ENCODE measurements at regions not wholly inside any gene's neighbourhood (a gene's known extent, or its start where the extent isn't known, plus 50 kb on each side); places are given as distances from the start of the nearest gene placed in this dataset.
"Not testable (repeated sequence)": the region's sequence is repeated elsewhere in the genome, so short reads cannot be mapped to it uniquely, and the experiment has no call there.

DNA sequence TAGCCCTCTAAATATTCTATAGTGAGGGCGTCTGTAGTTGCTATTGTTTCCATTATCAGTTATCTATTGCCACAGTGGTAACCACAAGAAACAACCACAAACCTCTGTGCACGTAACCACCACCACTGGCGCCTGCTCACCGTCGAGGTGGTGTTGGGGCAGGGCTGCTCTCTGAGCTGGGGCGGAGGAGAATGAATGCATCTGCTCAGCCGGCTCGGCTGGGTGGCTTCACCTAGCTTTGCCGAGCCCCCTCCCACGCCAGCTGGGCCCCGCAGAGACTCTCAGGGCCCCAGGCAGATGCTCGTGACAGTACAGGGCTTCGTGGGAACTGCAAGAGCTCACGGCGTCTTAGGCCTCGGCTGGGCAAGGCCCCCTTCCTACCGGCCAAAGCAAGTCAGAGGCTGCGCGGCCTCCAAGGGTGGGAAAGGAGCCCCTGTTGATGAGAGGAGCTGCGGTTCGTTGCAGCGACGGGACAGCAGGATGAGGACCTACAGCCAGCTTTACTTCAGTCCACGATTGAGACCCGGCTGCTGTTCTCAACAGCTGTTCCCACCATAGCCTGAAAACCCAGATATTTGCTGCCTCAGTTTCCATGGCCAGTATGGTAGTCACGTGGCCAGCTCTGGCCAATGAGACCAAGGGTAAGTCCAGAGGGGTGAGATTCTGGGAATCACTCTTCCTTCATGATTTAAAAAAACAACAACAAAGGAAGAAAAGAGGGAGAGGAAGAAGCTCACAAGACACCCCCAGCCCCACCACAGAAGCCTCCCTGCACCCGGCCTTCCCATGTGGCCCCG lies 120.2 kb upstream of the AFDN start:
- in situ Hi-C loops (cut with HindIII; ENCODE audit: low sequenced_read_pairs): no loop called here
- no peak overlapping the region for H3K4me3 ChIP-seq (ENCODE audit: low read depth, low read length)
- DNase-seq (ENCODE audit: low read depth, low spot score): no peak
- TF ChIP-seq, protein P1, sequence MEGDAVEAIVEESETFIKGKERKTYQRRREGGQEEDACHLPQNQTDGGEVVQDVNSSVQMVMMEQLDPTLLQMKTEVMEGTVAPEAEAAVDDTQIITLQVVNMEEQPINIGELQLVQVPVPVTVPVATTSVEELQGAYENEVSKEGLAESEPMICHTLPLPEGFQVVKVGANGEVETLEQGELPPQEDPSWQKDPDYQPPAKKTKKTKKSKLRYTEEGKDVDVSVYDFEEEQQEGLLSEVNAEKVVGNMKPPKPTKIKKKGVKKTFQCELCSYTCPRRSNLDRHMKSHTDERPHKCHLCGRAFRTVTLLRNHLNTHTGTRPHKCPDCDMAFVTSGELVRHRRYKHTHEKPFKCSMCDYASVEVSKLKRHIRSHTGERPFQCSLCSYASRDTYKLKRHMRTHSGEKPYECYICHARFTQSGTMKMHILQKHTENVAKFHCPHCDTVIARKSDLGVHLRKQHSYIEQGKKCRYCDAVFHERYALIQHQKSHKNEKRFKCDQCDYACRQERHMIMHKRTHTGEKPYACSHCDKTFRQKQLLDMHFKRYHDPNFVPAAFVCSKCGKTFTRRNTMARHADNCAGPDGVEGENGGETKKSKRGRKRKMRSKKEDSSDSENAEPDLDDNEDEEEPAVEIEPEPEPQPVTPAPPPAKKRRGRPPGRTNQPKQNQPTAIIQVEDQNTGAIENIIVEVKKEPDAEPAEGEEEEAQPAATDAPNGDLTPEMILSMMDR (IDR thresholded peaks at IDR 0.05; ENCODE audit: low read depth, low read length): no peak

DNA sequence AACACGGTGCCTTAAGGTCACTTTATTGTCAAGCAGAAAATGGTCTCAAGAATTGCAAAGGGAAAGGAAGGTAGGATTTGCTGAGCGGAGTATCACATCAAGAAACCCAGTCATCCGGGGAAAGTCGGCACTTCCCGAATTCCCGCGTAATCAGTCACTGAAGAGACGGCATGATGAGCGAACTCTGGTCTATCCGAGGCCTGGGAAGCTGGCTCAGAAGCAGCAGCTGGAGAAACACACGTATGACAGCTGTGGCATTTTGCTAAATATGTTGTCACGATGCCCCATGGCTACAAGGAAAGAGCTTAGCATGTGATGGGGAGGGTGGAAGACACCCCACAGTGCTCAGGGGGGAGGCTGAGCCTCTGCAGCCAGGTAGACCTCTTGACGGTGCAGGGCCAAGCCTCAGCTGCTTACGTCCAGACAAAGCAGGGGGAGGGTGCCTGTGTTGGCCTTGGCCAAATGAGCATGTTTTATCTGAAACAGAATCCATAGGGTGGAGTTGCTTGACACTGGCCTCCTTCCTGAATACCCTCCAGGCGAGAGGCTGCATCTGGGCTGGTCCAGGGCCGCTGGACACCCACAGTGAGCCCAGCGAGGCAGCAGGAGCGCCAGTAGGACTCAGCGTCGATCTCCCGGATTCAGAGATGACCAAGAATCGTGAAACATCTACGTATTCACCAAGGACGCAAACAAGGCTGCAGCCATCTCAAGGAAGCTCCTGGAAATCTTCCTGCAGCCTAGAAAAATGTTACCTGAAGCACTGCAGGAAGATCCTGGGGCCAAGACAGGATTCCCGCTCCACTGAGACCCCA lies 118.8 kb upstream of the AFDN start:
- no peak overlapping the region for H3K4me3 ChIP-seq (ENCODE audit: low read depth, low read length)
- DNase-seq (ENCODE audit: low read depth, low spot score): no peak
- TF ChIP-seq, protein P1 (IDR thresholded peaks at IDR 0.05; ENCODE audit: low read depth, low read length): no peak
- in situ Hi-C loops (cut with HindIII; ENCODE audit: low sequenced_read_pairs): no loop called here

GRCh38 chr6:167708501-167709094 lies 118.1 kb upstream of the AFDN start:
- no peak for DNase-seq (ENCODE audit: low read depth, low spot score)
- in situ Hi-C loops (cut with HindIII; ENCODE audit: low sequenced_read_pairs): no loop called here
- no peak overlapping the region for H3K4me3 ChIP-seq (ENCODE audit: low read depth, low read length)
- TF ChIP-seq, protein P1 (IDR thresholded peaks at IDR 0.05; ENCODE audit: low read depth, low read length): no peak

DNA sequence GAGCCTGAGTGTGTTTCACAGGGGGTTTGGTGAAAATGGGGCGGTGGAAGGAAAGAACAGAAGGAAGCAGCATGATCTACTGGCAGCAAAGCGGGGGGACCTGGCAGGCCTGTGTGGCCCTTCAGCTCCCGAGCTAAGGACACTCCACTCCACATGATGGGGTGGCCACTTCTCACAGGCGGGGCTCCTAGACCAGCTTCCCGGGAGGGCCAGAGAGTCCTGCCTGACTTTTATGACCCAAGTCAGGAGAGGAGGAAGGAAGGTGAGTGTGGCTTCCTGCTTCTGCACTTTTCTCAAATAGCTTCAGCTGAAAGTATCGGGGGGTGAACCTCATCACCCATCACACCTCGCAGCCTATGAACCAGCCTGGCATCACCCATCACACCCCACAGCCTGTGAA lies 117.5 kb upstream of the AFDN start:
- in situ Hi-C loops (cut with HindIII; ENCODE audit: low sequenced_read_pairs): no loop called here
- TF ChIP-seq, protein P1 (IDR thresholded peaks at IDR 0.05; ENCODE audit: low read depth, low read length): no peak
- H3K4me3 ChIP-seq (ENCODE audit: low read depth, low read length): no peak overlapping the region
- DNase-seq (ENCODE audit: low read depth, low spot score): no peak

DNA sequence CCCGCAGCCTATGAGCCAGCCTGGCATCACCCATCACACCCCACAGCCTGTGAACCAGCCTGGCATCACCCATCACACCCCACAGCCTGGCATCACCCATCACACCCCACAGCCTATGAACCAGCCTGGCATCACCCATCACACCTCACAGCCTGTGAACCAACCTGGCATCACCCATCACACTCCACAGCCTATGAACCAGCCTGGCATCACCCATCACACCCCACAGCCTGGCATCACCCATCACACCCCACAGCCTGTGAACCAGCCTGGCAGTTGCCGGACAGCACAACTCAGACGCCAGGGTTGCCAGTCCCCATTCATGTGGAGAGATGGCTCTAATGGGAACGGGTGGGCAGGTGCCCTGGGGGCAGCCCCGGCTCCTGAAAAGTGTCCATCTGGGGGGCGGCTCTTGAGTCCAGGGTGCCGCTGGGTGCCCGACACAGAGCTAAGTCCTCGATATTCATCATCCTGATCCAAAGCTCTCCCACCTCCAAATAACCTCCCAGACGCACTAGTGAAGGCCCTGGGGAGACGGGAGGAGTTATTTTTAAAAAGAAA lies 116.9 kb upstream of the AFDN start:
- DNase-seq (ENCODE audit: low read depth, low spot score); H3K4me3 ChIP-seq (ENCODE audit: low read depth, low read length); in situ Hi-C loops (cut with HindIII; ENCODE audit: low sequenced_read_pairs): not testable (repeated sequence)

DNA sequence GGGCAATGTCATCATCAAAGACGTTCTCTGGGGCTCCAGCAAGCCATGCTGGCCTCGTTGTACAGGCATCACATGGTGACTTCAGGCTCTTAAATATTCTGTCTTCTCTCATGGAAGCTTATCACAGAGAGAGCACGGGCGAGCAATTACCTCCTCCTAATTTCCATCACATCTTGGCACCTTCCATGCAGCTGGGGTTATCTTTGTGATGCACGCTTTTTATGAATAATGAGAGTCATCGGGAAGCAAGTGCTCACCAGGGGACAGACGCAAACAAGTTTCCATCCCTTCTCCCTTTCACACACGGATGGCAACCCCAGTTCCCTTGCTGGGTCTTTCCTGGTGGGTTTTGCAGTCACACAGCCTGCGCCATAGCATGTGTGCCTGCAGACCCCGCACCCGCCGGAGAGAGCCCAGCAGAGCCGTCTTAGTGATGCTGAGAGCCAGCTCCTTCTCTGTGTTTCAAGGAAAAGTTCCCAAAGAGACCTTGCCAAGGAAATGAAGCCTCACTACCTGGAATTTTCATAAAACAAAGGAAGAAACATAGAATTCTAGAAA lies 116.3 kb upstream of the AFDN start:
- no peak overlapping the region for H3K4me3 ChIP-seq (ENCODE audit: low read depth, low read length)
- DNase-seq (ENCODE audit: low read depth, low spot score): no peak
- in situ Hi-C loops (cut with HindIII; ENCODE audit: low sequenced_read_pairs): no loop called here
- TF ChIP-seq, protein P1 (IDR thresholded peaks at IDR 0.05; ENCODE audit: low read depth, low read length): no peak

Measured in astrocyte of the spinal cord (primary cell).